DMS79 treated with DMSO at 0.1 percent for 48 hours (cell line): ENCODE measurements at regions not wholly inside any gene's neighbourhood (a gene's known extent, or its start where the extent isn't known, plus 50 kb on each side); places are given as distances from the start of the nearest gene placed in this dataset.
A peak's percentile ranks its signal among the peaks of the same experiment; 100 is the strongest.
"Not testable (repeated sequence)": the region's sequence is repeated elsewhere in the genome, so short reads cannot be mapped to it uniquely, and the experiment has no call there.

Experiments
- DNase-seq: peaks from one replicate; lab custom pipeline; 2025; lab: John Stamatoyannopoulos, UW

- no peak for DNase-seq
Measured at GRCh38 chr2:102871707-102872106, 109.9 kb downstream of the TMEM182 start.

GRCh38 chr2:102872388-102872787 is 110.6 kb downstream of the TMEM182 start:
- DNase-seq, result no peak

GRCh38 chr2:102879513-102879912 is 117.7 kb downstream of the TMEM182 start:
- DNase-seq, result not testable (repeated sequence)

GRCh38 chr2:102880731-102881130 is 118.9 kb downstream of the TMEM182 start:
- DNase-seq, result no peak

- DNase-seq, result no peak
Measured at GRCh38 chr2:102886216-102886893, 124.5 kb downstream of the TMEM182 start.

DNA sequence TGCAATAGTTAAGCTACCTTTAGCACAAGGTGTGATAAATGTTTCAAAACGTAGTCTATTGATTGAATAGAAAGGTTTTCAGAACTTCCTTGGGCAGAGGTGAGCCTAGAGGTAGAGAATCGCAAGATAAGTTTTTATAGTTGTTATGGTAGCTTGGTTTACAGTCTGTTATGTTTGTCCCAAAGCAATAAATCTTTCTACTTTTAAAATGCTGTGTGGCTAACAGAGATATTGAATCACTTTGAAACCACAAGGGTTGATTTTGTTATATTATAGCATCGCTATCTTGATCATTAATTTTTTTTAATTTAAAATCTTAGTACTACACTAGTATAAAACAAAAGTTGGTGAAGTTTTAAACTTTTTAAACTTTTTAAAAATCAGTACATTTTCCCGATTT is 126.7 kb downstream of the TMEM182 start:
- DNase-seq, result no peak

GRCh38 chr2:102891296-102891695 is 129.5 kb downstream of the TMEM182 start:
- no peak for DNase-seq

DNA sequence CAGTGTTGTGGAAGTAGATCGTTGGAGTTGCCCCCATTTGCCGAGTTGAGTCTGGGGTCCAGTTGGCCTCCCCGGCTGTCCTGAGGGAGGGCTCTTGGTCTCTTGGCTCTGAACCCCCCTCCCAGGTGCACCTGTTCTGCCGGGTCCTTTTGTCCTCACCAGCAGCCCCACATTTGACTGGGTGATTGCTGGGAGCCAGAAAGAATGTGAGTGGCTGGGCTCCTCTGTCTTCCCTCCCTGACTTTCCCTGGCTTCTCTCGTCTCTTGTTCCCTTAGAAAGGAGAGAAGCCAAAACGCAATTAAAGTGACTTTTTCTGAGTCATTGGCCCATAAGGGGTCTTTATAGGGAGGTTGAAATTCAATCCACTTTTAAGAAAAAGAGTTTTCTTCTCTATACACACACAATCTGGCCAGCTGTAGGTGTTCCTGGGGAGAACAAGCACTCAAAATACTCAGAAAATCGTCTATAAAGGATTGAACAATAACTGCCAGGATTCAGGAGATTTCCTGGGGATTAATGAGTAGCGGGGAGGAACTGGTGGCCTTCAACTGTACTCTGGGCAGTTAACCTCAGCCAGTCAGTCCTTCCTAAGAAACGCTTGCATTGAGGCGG is 131.0 kb downstream of the TMEM182 start:
- DNase-seq, result no peak

- no peak for DNase-seq
Measured at GRCh38 chr2:102893870-102894269, 132.0 kb downstream of the TMEM182 start.

- no peak for DNase-seq
Measured at GRCh38 chr2:102895376-102895775, 133.5 kb downstream of the TMEM182 start.

GRCh38 chr2:102909240-102909639 is 147.4 kb downstream of the TMEM182 start:
- not testable (repeated sequence) for DNase-seq

DNA sequence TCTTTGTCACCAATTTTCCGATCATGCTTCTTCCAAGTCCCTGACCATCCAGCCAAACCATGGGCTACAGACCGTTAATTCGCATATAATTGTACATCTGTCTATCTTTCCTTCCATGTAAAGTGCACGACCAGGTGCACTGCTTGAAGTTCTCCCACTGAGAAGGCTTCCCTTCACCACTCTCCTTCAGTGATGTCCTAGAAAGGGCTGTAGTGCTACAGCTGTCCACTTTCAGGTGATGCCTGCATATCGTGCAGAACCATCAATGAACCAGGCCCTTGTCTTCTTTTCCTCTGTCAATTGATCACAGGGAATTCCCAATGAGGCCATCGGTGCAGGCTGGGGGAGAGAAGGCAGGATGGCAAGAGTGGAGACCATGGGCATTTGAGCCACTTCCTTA is 148.9 kb downstream of the TMEM182 start:
- no peak for DNase-seq

DNA sequence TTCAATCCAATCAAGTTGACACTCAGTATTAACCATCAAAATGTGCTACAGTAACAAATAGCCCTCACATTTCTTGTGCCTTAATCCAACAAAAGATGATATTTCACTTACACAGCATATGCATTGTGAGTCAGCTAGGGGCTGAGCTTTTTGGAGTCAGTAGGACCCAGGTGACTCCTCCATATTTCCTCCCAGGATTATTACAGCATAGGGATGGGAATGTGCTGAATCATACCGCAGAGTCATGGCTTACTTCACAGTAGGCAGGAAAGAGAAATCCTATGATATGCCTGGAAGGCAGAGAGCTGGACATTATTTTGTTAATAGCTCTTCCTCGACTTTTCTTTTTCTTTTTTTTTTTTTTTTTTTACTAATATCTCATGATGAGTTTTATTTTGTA is 153.3 kb downstream of the TMEM182 start:
- DNase-seq, result no peak

GRCh38 chr2:102922321-102922720 is 160.5 kb downstream of the TMEM182 start:
- no peak for DNase-seq

DNA sequence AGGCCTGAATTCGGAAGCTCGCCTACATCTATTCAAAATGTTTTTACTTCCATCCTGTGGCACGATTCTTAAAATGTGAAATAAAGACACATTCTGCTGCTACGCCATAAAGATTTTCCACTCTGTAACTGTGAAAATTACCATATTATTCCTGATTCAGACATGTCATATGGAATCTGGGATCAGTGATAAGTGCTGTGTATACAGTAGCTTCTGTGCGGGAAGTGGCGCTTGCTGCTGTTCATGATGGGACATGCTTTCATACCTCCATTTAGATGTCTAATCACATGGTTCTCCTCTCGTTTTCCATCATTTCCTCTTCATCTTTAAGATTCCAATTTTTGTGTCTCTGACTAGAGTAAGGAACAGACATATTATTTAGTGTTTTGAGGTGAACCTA is 163.2 kb downstream of the TMEM182 start:
- no peak for DNase-seq

- no peak for DNase-seq
Measured at GRCh38 chr2:102927854-102928267, 166.0 kb downstream of the TMEM182 start.

- DNase-seq, result no peak
Measured at GRCh38 chr2:102929721-102930120, 167.9 kb downstream of the TMEM182 start.

- peak; percentile 69 for DNase-seq
Measured at GRCh38 chr2:102932501-102932900, 170.7 kb downstream of the TMEM182 start.

DNA sequence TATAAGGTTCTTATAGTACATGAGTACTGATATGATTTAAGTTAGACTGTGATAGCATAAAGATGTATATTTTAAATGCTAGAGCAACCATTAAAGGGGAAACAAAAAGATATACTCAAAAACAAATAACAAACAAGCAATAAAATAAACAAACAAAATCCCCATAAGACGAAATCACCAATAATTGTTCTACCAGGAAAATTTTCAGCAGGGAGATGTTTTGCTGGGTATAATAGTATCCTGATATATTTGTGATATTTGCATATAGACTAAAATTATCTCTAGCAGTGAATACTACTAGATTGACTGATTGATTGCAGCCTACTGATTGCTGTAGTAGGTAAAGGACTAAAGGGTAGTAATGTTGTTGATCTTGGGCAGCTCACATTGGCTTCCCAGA is 177.4 kb downstream of the TMEM182 start:
- DNase-seq, result no peak

- DNase-seq, result no peak
Measured at GRCh38 chr2:102940684-102941083, 178.9 kb downstream of the TMEM182 start.

DNA sequence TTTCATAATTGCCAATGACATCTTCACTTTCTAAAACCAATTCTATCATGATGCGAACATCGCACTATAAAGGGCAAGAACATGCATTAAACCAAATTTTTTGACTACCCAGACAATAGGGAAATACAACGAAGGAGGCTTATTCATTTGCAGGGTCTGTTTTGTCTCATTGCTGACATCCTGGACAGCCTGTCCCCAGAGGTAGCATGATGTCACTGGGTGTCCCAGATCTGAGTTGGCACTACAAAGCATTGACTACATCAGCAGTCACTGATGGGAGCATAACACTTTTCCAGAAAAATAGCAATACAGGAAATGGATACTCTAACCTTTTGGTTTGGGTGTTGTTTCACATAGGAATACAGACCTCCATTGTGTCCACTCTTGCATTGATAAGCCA is 180.3 kb downstream of the TMEM182 start:
- DNase-seq, result no peak

GRCh38 chr2:102943251-102943650 is 181.4 kb downstream of the TMEM182 start:
- DNase-seq, result no peak

DNA sequence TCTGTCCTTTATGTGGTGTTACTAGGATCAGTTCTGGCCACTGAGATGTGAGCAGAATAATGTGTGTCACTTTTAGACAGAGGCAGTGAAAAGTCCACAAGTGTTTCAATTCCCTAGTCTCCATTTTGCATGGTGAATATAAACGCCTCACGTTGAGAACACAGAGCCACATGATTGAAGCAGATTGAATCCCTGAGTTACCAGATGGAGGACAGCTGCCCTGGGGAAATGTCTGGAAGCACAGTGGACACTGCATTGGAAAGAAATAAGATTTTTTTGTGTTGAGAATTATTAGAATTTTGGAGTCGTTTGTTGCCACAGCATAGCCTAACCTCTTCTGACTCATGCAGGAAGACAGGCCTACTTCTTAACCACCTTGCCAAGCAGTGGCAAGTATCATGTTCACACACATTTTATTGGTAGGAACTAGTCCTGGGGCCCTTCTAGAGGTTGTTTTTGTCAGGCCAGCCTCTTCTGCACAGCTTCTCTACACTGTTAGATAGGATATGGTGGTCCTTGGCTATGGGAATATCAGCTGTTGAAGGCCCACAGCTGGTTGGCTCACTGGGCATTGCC is 188.6 kb downstream of the TMEM182 start:
- no peak for DNase-seq

- DNase-seq, result no peak
Measured at GRCh38 chr2:102951249-102951648, 189.4 kb downstream of the TMEM182 start.
